Stomach (tissue), 8 donors: ENCODE measurements at regions not wholly inside any gene's neighbourhood (a gene's known extent, or its start where the extent isn't known, plus 50 kb on each side); places are given as distances from the start of the nearest gene placed in this dataset.
A peak's percentile ranks its signal among the peaks of the same experiment; 100 is the strongest.

Experiments used
- DNase-seq, 2 donors: peaks; one replicate each; pipeline versions ENCODE4 v3.0.0 to v3.0.0-alpha.2; 2013 to 2019
- H3K27ac ChIP-seq, 5 donors: fragments of 200-600 bp in 4 of 5; sonication (generic) in 4 of 5; one replicate each; pipeline ENCODE4 v1.5.1; 2013 to 2019; ENCODE audit warnings: mild to moderate bottlenecking in 1 of 5, moderate library complexity in 1 of 5
- H3K27me3 ChIP-seq, 3 donors: fragments of 200-600 bp; sonication (generic); one replicate each; pipeline ENCODE4 v1.5.1; 2017 to 2019; ENCODE audit warnings: mixed run types in 1 of 3
- H3K36me3 ChIP-seq, 4 donors: fragments of 200-600 bp; sonication (generic); 1 replicate in 3 of 4; 2 replicates in 1 of 4; pipeline ENCODE4 v1.5.1; 2016 to 2019
- H3K4me1 ChIP-seq, 4 donors: fragments of 200-600 bp; sonication (generic); one replicate each; pipeline ENCODE4 v1.5.1; 2016 to 2019
- H3K4me3 ChIP-seq, 4 donors: fragments of 200-600 bp; sonication (generic) in 3 of 4; one replicate each; pipeline ENCODE4 v1.5.1; 2016 to 2019; ENCODE audit warnings: mild to moderate bottlenecking in 1 of 4
- H3K9me3 ChIP-seq, 4 donors: fragments of 200-600 bp; sonication (generic); one replicate each; pipeline ENCODE4 v1.5.1; 2016 to 2019
- CTCF ChIP-seq, 7 experiments: fragments of 450-650 bp in 4 of 7; fragments of 200-600 bp in 3 of 7; sonication (generic) in 3 of 7; IDR thresholded peaks; one replicate each; pipeline ENCODE4 v1.5.1; 2016 to 2019; ENCODE audit warnings: antibody characterized with exemption in 7 of 7, control low read depth in 2 of 7, mild to moderate bottlenecking in 1 of 7
- EP300 ChIP-seq: sonication (generic); formaldehyde crosslinking; IDR thresholded peaks from one replicate; pipeline ENCODE4 v1.6.1; 2017; ENCODE audit warnings: antibody characterized with exemption
- POLR2A ChIP-seq, 4 donors: fragments of 450-650 bp; IDR thresholded peaks; one replicate each; pipeline ENCODE4 v1.6.1; 2016; ENCODE audit warnings: antibody characterized with exemption in 4 of 4, control low read depth in 2 of 4, mild to moderate bottlenecking in 1 of 4, moderate library complexity in 1 of 4
- POLR2AphosphoS5 ChIP-seq, 3 donors: sonication (generic); formaldehyde crosslinking; IDR thresholded peaks; one replicate each; pipeline ENCODE4 v1.6.1; 2016; ENCODE audit warnings: antibody characterized with exemption in 3 of 3
- WGBS, 5 donors: extraction: QIAGEN DNeasy Blood & Tissue Kit in 3 of 5; methylation state at CpG; one replicate each; pipeline versions ENCODE4 v1.1.5 to v1.1.7; 2013 to 2018; 5-methylcytosine and 5-hydroxymethylcytosine counted together
- intact Hi-C: fragments of 100-400 bp; cut with DNase I; formaldehyde crosslinking; loops from one replicate; pipeline ENCODE4 v1.15.1; 2023; ENCODE audit warnings: low total_unique reads
- donor health status: healthy with polysubstance abuse.
- donor health status: Bipolar disorder and iron deficiency.
- donor health status: healthy.

- no peaks in the 10 kb centered on the region for H3K9me3 ChIP-seq
- peaks cover 0 to 14% (median 6%) of the 10 kb centered on the region in 4 donors for H3K4me1 ChIP-seq
- H3K27me3 ChIP-seq, result no peaks in the 10 kb centered on the region
- DNase-seq, result no peak
- no peaks in the 10 kb centered on the region for H3K36me3 ChIP-seq
- no peak overlapping the region for H3K27ac ChIP-seq
- no peak for TF ChIP-seq POLR2AphosphoS5 (IDR thresholded peaks at IDR 0.05)
- TF ChIP-seq EP300, result no peak
- no peak for TF ChIP-seq POLR2A (IDR thresholded peaks at IDR 0.05)
- no peak for TF ChIP-seq CTCF (IDR thresholded peaks at IDR 0.05)
- intact Hi-C loops, result no loop called here
- WGBS, 5 donors, result 77 to 91% (median 85%) methylated on average over 5 of the region's 5 CpGs
- H3K4me3 ChIP-seq, result no peak overlapping the region
Observed at GRCh38 chr6:8710668-8711431, 275.5 kb upstream of the SLC35B3 start.

- TF ChIP-seq POLR2AphosphoS5 (IDR thresholded peaks at IDR 0.05) (no peak), POLR2A (IDR thresholded peaks at IDR 0.05) (no peak), CTCF (IDR thresholded peaks at IDR 0.05) (peak in 2 of 7 experiments; percentile 16 to 28)
- peak; percentile 49 to 78 for DNase-seq
- Histone ChIP-seq H3K36me3 (no peaks in the 10 kb centered on the region), H3K9me3 (no peaks in the 10 kb centered on the region), H3K4me3 (peak overlapping the region in 2 of 4 donors; percentile 5 to 22), H3K4me1 (peaks cover 0 to 14% (median 6%) of the 10 kb centered on the region in 4 donors), H3K27ac (peak overlapping the region in 1 of 5 donors; percentile 15), H3K27me3 (no peaks in the 10 kb centered on the region)
- WGBS, 5 donors, result 6 to 12% (median 11%) methylated on average over 7 of the region's 7 CpGs
- intact Hi-C loops, result no loop called here
Observed at GRCh38 chr6:8707956-8708772, 272.8 kb upstream of the SLC35B3 start.

- Histone ChIP-seq H3K27ac (no peak overlapping the region), H3K36me3 (no peaks in the 10 kb centered on the region), H3K27me3 (no peaks in the 10 kb centered on the region), H3K4me1 (peaks cover 0 to 14% (median 6%) of the 10 kb centered on the region in 4 donors), H3K4me3 (no peak overlapping the region), H3K9me3 (no peaks in the 10 kb centered on the region)
- no peak for TF ChIP-seq EP300
- no peak for TF ChIP-seq CTCF (IDR thresholded peaks at IDR 0.05)
- TF ChIP-seq POLR2AphosphoS5 (IDR thresholded peaks at IDR 0.05), result no peak
- TF ChIP-seq POLR2A (IDR thresholded peaks at IDR 0.05), result no peak
- 58 to 79% (median 77%) methylated on average over 4 of the region's 4 CpGs for WGBS, 5 donors
- intact Hi-C loops, result no loop called here
- no peak for DNase-seq
Observed at GRCh38 chr6:8707369-8707768, 272.0 kb upstream of the SLC35B3 start.

- H3K36me3 ChIP-seq, result no peaks in the 10 kb centered on the region
- TF ChIP-seq EP300, result no peak
- no peak for TF ChIP-seq POLR2A (IDR thresholded peaks at IDR 0.05)
- TF ChIP-seq POLR2AphosphoS5 (IDR thresholded peaks at IDR 0.05), result no peak
- no peak for TF ChIP-seq CTCF (IDR thresholded peaks at IDR 0.05)
- no peaks in the 10 kb centered on the region for H3K9me3 ChIP-seq
- H3K4me1 ChIP-seq, result peaks cover 0 to 14% (median 6%) of the 10 kb centered on the region in 4 donors
- intact Hi-C loops, result no loop called here
- H3K4me3 ChIP-seq, result no peak overlapping the region
- DNase-seq, result no peak
- 0 to 42% (median 36%) methylated on average over 2 of the region's 2 CpGs for WGBS, 5 donors
- no peak overlapping the region for H3K27ac ChIP-seq
- no peaks in the 10 kb centered on the region for H3K27me3 ChIP-seq
Observed at GRCh38 chr6:8705435-8706020, 270.2 kb upstream of the SLC35B3 start.
